GM18868 (cell line): ENCODE measurements at regions not wholly inside any gene's neighbourhood (a gene's known extent, or its start where the extent isn't known, plus 50 kb on each side); places are given as distances from the start of the nearest gene placed in this dataset.

Experiments
- ATAC-seq: cut with Tn5 transposase; IDR thresholded peaks from one replicate; pipeline ENCODE4 v1.9.1; 2021; ENCODE audit warnings: mild to moderate bottlenecking, moderate library complexity; ENCODE audit not compliant: unreplicated experiment

GRCh38 chr14:25108291-25108690 is 58.3 kb upstream of the STXBP6 start:
- ATAC-seq: no peak

- no peak for ATAC-seq
Observed at GRCh38 chr14:25103820-25104219, 53.9 kb upstream of the STXBP6 start.

GRCh38 chr14:25103271-25103670 is 53.3 kb upstream of the STXBP6 start:
- ATAC-seq: no peak

GRCh38 chr14:25102788-25103187 is 52.8 kb upstream of the STXBP6 start:
- no peak for ATAC-seq

GRCh38 chr14:25101276-25101675 is 51.3 kb upstream of the STXBP6 start:
- no peak for ATAC-seq
